HCT116 (cell line): ENCODE measurements at regions not wholly inside any gene's neighbourhood (a gene's known extent, or its start where the extent isn't known, plus 50 kb on each side); places are given as distances from the start of the nearest gene placed in this dataset.

Source experiments
- ATAC-seq: fragments of 200-7000 bp; cut with Tn5 transposase; 2 replicates; pipeline ENCODE4 v1.9.1; 2020; ENCODE audit warnings: mild to moderate bottlenecking, moderate library complexity
- BruUV-seq: library from RNA; stranded (reverse); fragments of 400-500 nt; replicated peaks from 2 replicates; lab custom pipeline; 2021; lab: Mats Ljungman, UMichigan
- CTCF ChIA-PET: fragments of 300-600 bp; sonication (Branson Sonifier 250); formaldehyde crosslinking; loops from one replicate; lab custom pipeline; 2021; ENCODE audit warnings: antibody characterized with exemption; lab: Charles Lee
- POLR2A ChIA-PET: fragments of 300-600, 350-600 bp; sonication (Branson Sonifier 250); formaldehyde crosslinking; loops from one replicate; lab custom pipeline; 2021; ENCODE audit warnings: antibody characterized with exemption; lab: Charles Lee
- RAD21 ChIA-PET, 2 experiments: fragments of 300-600 bp; sonication (Branson Sonifier 250); formaldehyde crosslinking; loops; one replicate each; lab custom pipeline; 2023; ENCODE audit warnings: low total read pairs in 2 of 2; ENCODE audit not compliant: uncharacterized antibody in 2 of 2, unreplicated experiment in 2 of 2, low non-redundant PET in 1 of 2; lab: Charles Lee
- DNase-seq: peaks from one replicate; pipeline ENCODE4 v3.0.0-alpha.2; 2010; ENCODE audit warnings: low read depth, low spot score
- H2AFZ ChIP-seq: fragments of 200-600 bp; shearing (Covaris generic), sonication (generic); 2 replicates; pipeline ENCODE4 v1.6.1; 2017; ENCODE audit warnings: low read depth, mixed run types, mixed read lengths, antibody characterized with exemption, low read length; ENCODE audit not compliant: poor library complexity, severe bottlenecking
- H3K27ac ChIP-seq: 2 replicates; pipeline ENCODE4 v1.5.1; 2012; ENCODE audit warnings: low read depth, low read length
- H3K27me3 ChIP-seq: fragments of 200-600 bp; sonication (generic); 2 replicates; pipeline ENCODE4 v1.6.1; 2016; ENCODE audit warnings: mixed run types, low read length, mixed read lengths; ENCODE audit not compliant: insufficient read depth
- H3K36me3 ChIP-seq, 2 experiments: fragments of 200-500 bp in 1 of 2; fragments of 200-600 bp in 1 of 2; sonication (Bioruptor generic) in 1 of 2; sonication (generic) in 1 of 2; 2 replicates each; pipeline versions ENCODE4 v1.5.1 to v1.6.1; 2014 to 2016; ENCODE audit warnings: low read length in 2 of 2, inconsistent platforms in 1 of 2, mixed read lengths in 1 of 2, mixed run types in 1 of 2; ENCODE audit not compliant: insufficient read depth in 2 of 2, control insufficient read depth in 1 of 2
- H3K4me1 ChIP-seq, 2 experiments: fragments of 200-600 bp in 1 of 2; sonication (generic) in 1 of 2; 2 replicates each; pipeline versions ENCODE4 v1.5.1 to v1.6.1; 2012 to 2017; ENCODE audit warnings: low read length in 2 of 2, inconsistent platforms in 1 of 2, mild to moderate bottlenecking in 1 of 2, mixed read lengths in 1 of 2, mixed run types in 1 of 2, moderate library complexity in 1 of 2; ENCODE audit not compliant: insufficient read depth in 2 of 2, control insufficient read depth in 1 of 2
- H3K4me2 ChIP-seq: fragments of 200-600 bp; sonication (generic); 2 replicates; pipeline ENCODE4 v1.6.1; 2017; ENCODE audit warnings: mixed run types, low read length, mixed read lengths
- H3K4me3 ChIP-seq, 2 experiments: fragments of 200-600 bp in 1 of 2; sonication (generic) in 1 of 2; replicated peaks in 1 of 2; 2 replicates each; pipeline ENCODE4 v1.5.1; 2011 to 2016; ENCODE audit warnings: low read length in 2 of 2, control low read depth in 1 of 2, low read depth in 1 of 2, mild to moderate bottlenecking in 1 of 2, mixed read lengths in 1 of 2, mixed run types in 1 of 2
- H3K79me2 ChIP-seq: fragments of 200-600 bp; sonication (generic); 2 replicates; pipeline ENCODE4 v1.6.1; 2017; ENCODE audit warnings: mild to moderate bottlenecking, mixed run types, low read length, moderate library complexity, mixed read lengths; ENCODE audit not compliant: insufficient read depth
- H3K9ac ChIP-seq: fragments of 200-600 bp; sonication (generic); 2 replicates; pipeline ENCODE4 v1.6.1; 2016; ENCODE audit warnings: low read length, mixed read lengths
- H3K9me2 ChIP-seq: fragments of 200-600 bp; sonication (generic), shearing (Covaris generic); 2 replicates; pipeline ENCODE4 v1.6.1; 2017; ENCODE audit warnings: mixed run types, mild to moderate bottlenecking, moderate library complexity; ENCODE audit not compliant: insufficient read depth
- H3K9me3 ChIP-seq, 2 experiments: fragments of 200-500 bp in 1 of 2; fragments of 200-600 bp in 1 of 2; sonication (Bioruptor generic) in 1 of 2; sonication (generic) in 1 of 2; 2 replicates each; pipeline ENCODE4 v1.6.1; 2014 to 2017; ENCODE audit warnings: low read length in 2 of 2, mixed read lengths in 2 of 2, inconsistent platforms in 1 of 2, low read depth in 1 of 2, mild to moderate bottlenecking in 1 of 2, mixed run types in 1 of 2, moderate library complexity in 1 of 2; ENCODE audit not compliant: control insufficient read depth in 1 of 2, insufficient read depth in 1 of 2
- H4K20me1 ChIP-seq: fragments of 200-600 bp; sonication (generic), shearing (Covaris generic); 2 replicates; pipeline ENCODE4 v1.6.1; 2017; ENCODE audit warnings: mixed run types, mild to moderate bottlenecking, moderate library complexity; ENCODE audit not compliant: insufficient read depth
- CEBPB ChIP-seq: IDR thresholded peaks from 2 replicates; pipeline ENCODE4 v1.6.1; 2012; ENCODE audit warnings: low read depth
- EGR1 ChIP-seq: IDR thresholded peaks from 2 replicates; pipeline ENCODE4 v1.6.1; 2012; ENCODE audit warnings: low read depth
- ELF1 ChIP-seq: IDR thresholded peaks from 2 replicates; pipeline ENCODE4 v1.6.1; 2012; ENCODE audit warnings: low read depth, borderline replicate concordance
- EZH2 ChIP-seq: fragments of 200-600 bp; sonication (generic); IDR thresholded peaks from 2 replicates; pipeline ENCODE4 v1.6.1; 2017; ENCODE audit warnings: antibody characterized with exemption, mixed run types
- FOSL1 ChIP-seq: IDR thresholded peaks from 2 replicates; pipeline ENCODE4 v1.6.1; 2012; ENCODE audit warnings: low read depth
- POLR2A ChIP-seq: IDR thresholded peaks from 2 replicates; pipeline ENCODE4 v1.7.0; 2011; ENCODE audit warnings: borderline replicate concordance; ENCODE audit not compliant: insufficient read depth, insufficient read length; ENCODE audit errors: extremely low read depth
- POLR2AphosphoS5 ChIP-seq: IDR thresholded peaks from 2 replicates; pipeline ENCODE4 v1.6.1; 2011; ENCODE audit warnings: mild to moderate bottlenecking, low read depth, low read length, moderate library complexity
- RAD21 ChIP-seq: IDR thresholded peaks from 2 replicates; pipeline ENCODE4 v1.6.1; 2012; ENCODE audit warnings: low read depth, mild to moderate bottlenecking
- REST ChIP-seq: IDR thresholded peaks from 2 replicates; pipeline ENCODE4 v1.6.1; 2012; ENCODE audit warnings: low read depth
- SP1 ChIP-seq: IDR thresholded peaks from 2 replicates; pipeline ENCODE4 v1.6.1; 2012; ENCODE audit warnings: low read depth
- YY1 ChIP-seq: IDR thresholded peaks from 2 replicates; pipeline ENCODE4 v1.6.1; 2011; ENCODE audit warnings: low read length, low read depth, moderate library complexity, mild to moderate bottlenecking; ENCODE audit not compliant: insufficient replicate concordance; ENCODE audit errors: extremely low read depth
- ZBTB33 ChIP-seq: IDR thresholded peaks from 2 replicates; pipeline ENCODE4 v1.6.1; 2011; ENCODE audit warnings: mild to moderate bottlenecking, low read length, moderate library complexity; ENCODE audit not compliant: insufficient replicate concordance; ENCODE audit errors: extremely low read depth
- ZNF274 ChIP-seq: fragments of 200-500 bp; sonication (Bioruptor generic); IDR thresholded peaks from 2 replicates; pipeline ENCODE4 v1.6.1; 2014; ENCODE audit warnings: mild to moderate bottlenecking, low read depth, low read length, inconsistent platforms
- intact Hi-C: fragments of 100-400 bp; cut with micrococcal nuclease; formaldehyde crosslinking; loops from 2 replicates; pipeline ENCODE4 v1.10.0; 2022

- TF ChIP-seq POLR2A (no peak), EGR1 (no peak), FOSL1 (no peak)
Observed at GRCh38 chr14:97948841-97949240, 1151.7 kb downstream of the VRK1 start (continued).

- RAD21 ChIA-PET, result no interaction called here
- Histone ChIP-seq H3K9me3 (no peaks in the 10 kb centered on the region; a peak in 1 of 4 replicates), H3K4me2 (no peak overlapping the region), H3K4me3 (no peak overlapping the region), H3K79me2 (no peaks in the 10 kb centered on the region), H3K4me1 (no peaks in the 10 kb centered on the region), H3K9ac (no peak overlapping the region), H3K9me2 (no peaks in the 10 kb centered on the region), H4K20me1 (no peaks in the 10 kb centered on the region), H3K36me3 (no peaks in the 10 kb centered on the region), H3K27me3 (no peaks in the 10 kb centered on the region), H2AFZ (no peak overlapping the region), H3K27ac (no peak overlapping the region)
- intact Hi-C loops, result no loop called here
- DNase-seq (no peak), ATAC-seq (no peak)
- no TSS peak for BruUV-seq
- CTCF ChIA-PET, result no interaction called here
- no peak for TF ChIP-seq FOSL1
- TF ChIP-seq ZBTB33, result no peak
- no peak for TF ChIP-seq RAD21
- TF ChIP-seq YY1, result no peak
- TF ChIP-seq ELF1, result no peak
- no peak for TF ChIP-seq POLR2AphosphoS5
- no peak for TF ChIP-seq CEBPB
- no peak for TF ChIP-seq REST
- TF ChIP-seq SP1, result no peak
- TF ChIP-seq EZH2, result no peak
- no peak for TF ChIP-seq ZNF274
- POLR2A ChIA-PET, result no interaction called here
Observed at GRCh38 chr14:97956581-97957340, 1159.6 kb downstream of the VRK1 start.
